HFFc6 (cell line): ENCODE measurements at regions not wholly inside any gene's neighbourhood (a gene's known extent, or its start where the extent isn't known, plus 50 kb on each side); places are given as distances from the start of the nearest gene placed in this dataset.

Experiments used
- DNase-seq: peaks from one replicate; pipeline ENCODE4 v3.0.0-alpha.2; 2018
- H3K27ac Mint-ChIP-seq: 2 replicates; pipeline ENCODE4 v1.8.0; 2020; ENCODE audit warnings: mild to moderate bottlenecking, mixed read lengths
- H3K27me3 Mint-ChIP-seq: 2 replicates; pipeline ENCODE4 v1.8.0; 2021; ENCODE audit warnings: mild to moderate bottlenecking, moderate library complexity, mixed read lengths; ENCODE audit not compliant: insufficient read depth
- H3K36me3 Mint-ChIP-seq: 2 replicates; pipeline ENCODE4 v1.8.0; 2021; ENCODE audit warnings: low read depth, mixed read lengths
- H3K4me1 Mint-ChIP-seq: 2 replicates; pipeline ENCODE4 v1.8.0; 2020; ENCODE audit warnings: low read depth, mixed read lengths
- H3K4me3 Mint-ChIP-seq: 2 replicates; pipeline ENCODE4 v1.8.0; 2020; ENCODE audit warnings: mild to moderate bottlenecking, moderate library complexity, mixed read lengths
- H3K9me3 Mint-ChIP-seq: 2 replicates; pipeline ENCODE4 v1.8.0; 2020; ENCODE audit warnings: mild to moderate bottlenecking, mixed read lengths
- CTCF ChIP-seq: fragments of 200-600 bp; sonication (generic); IDR thresholded peaks from 2 replicates; pipeline ENCODE4 v1.5.0; 2021; ENCODE audit warnings: antibody characterized with exemption, mild to moderate bottlenecking

GRCh38 chr5:106415541-106415940 is 1255.2 kb downstream of the EFNA5 start:
- no peak for DNase-seq
- no peak for TF ChIP-seq CTCF
- no peaks in the 10 kb centered on the region for H3K27me3 Mint-ChIP-seq
- H3K9me3 Mint-ChIP-seq = peaks cover 26% of the 10 kb centered on the region
- no peak overlapping the region for H3K4me3 Mint-ChIP-seq
- H3K27ac Mint-ChIP-seq = no peak overlapping the region
- no peaks in the 10 kb centered on the region for H3K36me3 Mint-ChIP-seq
- H3K4me1 Mint-ChIP-seq = no peaks in the 10 kb centered on the region

GRCh38 chr5:106414342-106414741 is 1256.4 kb downstream of the EFNA5 start:
- H3K4me1 Mint-ChIP-seq = no peaks in the 10 kb centered on the region
- no peaks in the 10 kb centered on the region for H3K27me3 Mint-ChIP-seq
- no peaks in the 10 kb centered on the region for H3K36me3 Mint-ChIP-seq
- no peak overlapping the region for H3K27ac Mint-ChIP-seq
- DNase-seq = no peak
- TF ChIP-seq CTCF = no peak
- no peak overlapping the region for H3K4me3 Mint-ChIP-seq
- peaks cover 26% of the 10 kb centered on the region for H3K9me3 Mint-ChIP-seq

- H3K9me3 Mint-ChIP-seq = peaks cover 26% of the 10 kb centered on the region
Observed at GRCh38 chr5:106412606-106413005, 1258.1 kb downstream of the EFNA5 start.

GRCh38 chr5:106408570-106408969 is 1262.2 kb downstream of the EFNA5 start:
- Mint-ChIP-seq H3K4me1 (no peaks in the 10 kb centered on the region), H3K27ac (no peak overlapping the region), H3K9me3 (peaks cover 11% of the 10 kb centered on the region), H3K4me3 (no peak overlapping the region), H3K36me3 (no peaks in the 10 kb centered on the region), H3K27me3 (no peaks in the 10 kb centered on the region)
- DNase-seq = no peak
- no peak for TF ChIP-seq CTCF

More at GRCh38 chr5:106412606-106413005, 1258.1 kb downstream of the EFNA5 start:
- Mint-ChIP-seq H3K4me3 (no peak overlapping the region), H3K4me1 (no peaks in the 10 kb centered on the region), H3K27me3 (no peaks in the 10 kb centered on the region), H3K36me3 (no peaks in the 10 kb centered on the region), H3K27ac (no peak overlapping the region)
- no peak for TF ChIP-seq CTCF
- DNase-seq = no peak

- no peak overlapping the region for H3K4me3 Mint-ChIP-seq
Observed at GRCh38 chr5:106408141-106408540, 1262.6 kb downstream of the EFNA5 start.

More at GRCh38 chr5:106408141-106408540, 1262.6 kb downstream of the EFNA5 start:
- peaks cover 11% of the 10 kb centered on the region for H3K9me3 Mint-ChIP-seq
- H3K27me3 Mint-ChIP-seq = no peaks in the 10 kb centered on the region
- no peaks in the 10 kb centered on the region for H3K4me1 Mint-ChIP-seq
- no peak overlapping the region for H3K27ac Mint-ChIP-seq
- no peaks in the 10 kb centered on the region for H3K36me3 Mint-ChIP-seq
- DNase-seq = no peak
- TF ChIP-seq CTCF = no peak
